ENCODE measurements at regions not wholly inside any gene's neighbourhood (a gene's known extent, or its start where the extent isn't known, plus 50 kb on each side); places are given as distances from the start of the nearest gene placed in this dataset.

- DNase-seq, result no peak
Observed at GRCh38 chr15:47289656-47290055, 427.6 kb upstream of the SEMA6D start.

GRCh38 chr15:47291767-47292166 is 425.5 kb upstream of the SEMA6D start:
- DNase-seq, result no peak

GRCh38 chr15:47292638-47293190 is 424.6 kb upstream of the SEMA6D start:
- no peak for DNase-seq

GRCh38 chr15:47293466-47294162 is 423.7 kb upstream of the SEMA6D start:
- no peak for DNase-seq

- no peak for DNase-seq
Observed at GRCh38 chr15:47294765-47295259, 422.5 kb upstream of the SEMA6D start.

GRCh38 chr15:47296881-47297280 is 420.4 kb upstream of the SEMA6D start:
- DNase-seq, result no peak

- DNase-seq, result no peak
Observed at GRCh38 chr15:47299846-47300434, 417.4 kb upstream of the SEMA6D start.

- DNase-seq, result no peak
Observed at GRCh38 chr15:47300596-47300995, 416.7 kb upstream of the SEMA6D start.

- DNase-seq, result no peak
Observed at GRCh38 chr15:47301481-47301880, 415.8 kb upstream of the SEMA6D start.

GRCh38 chr15:47304656-47305055 is 412.6 kb upstream of the SEMA6D start:
- no peak for DNase-seq

GRCh38 chr15:47312161-47312560 is 405.1 kb upstream of the SEMA6D start:
- DNase-seq, result no peak

GRCh38 chr15:47326410-47327333 is 390.6 kb upstream of the SEMA6D start:
- no peak for DNase-seq

- no peak for DNase-seq
Observed at GRCh38 chr15:47331829-47332393, 385.4 kb upstream of the SEMA6D start.

GRCh38 chr15:47332481-47332880 is 384.8 kb upstream of the SEMA6D start:
- DNase-seq, result no peak

- no peak for DNase-seq
Observed at GRCh38 chr15:47333734-47334133, 383.6 kb upstream of the SEMA6D start.

GRCh38 chr15:47334805-47335535 is 382.3 kb upstream of the SEMA6D start:
- no peak for DNase-seq

GRCh38 chr15:47337106-47337505 is 380.2 kb upstream of the SEMA6D start:
- DNase-seq, result no peak

- no peak for DNase-seq
Observed at GRCh38 chr15:47337836-47338235, 379.5 kb upstream of the SEMA6D start.

- DNase-seq, result no peak
Observed at GRCh38 chr15:47338771-47339170, 378.5 kb upstream of the SEMA6D start.

GRCh38 chr15:47339800-47340570 is 377.3 kb upstream of the SEMA6D start:
- DNase-seq, result no peak

GRCh38 chr15:47340571-47340920 is 376.8 kb upstream of the SEMA6D start:
- no peak for DNase-seq

- DNase-seq, result no peak
Observed at GRCh38 chr15:47349179-47349578, 368.1 kb upstream of the SEMA6D start.

All from CD4-positive, alpha-beta T cell treated with Interleukin-21 for 1 hour (primary cell).